H1 (cell line): ENCODE measurements at regions not wholly inside any gene's neighbourhood (a gene's known extent, or its start where the extent isn't known, plus 50 kb on each side); places are given as distances from the start of the nearest gene placed in this dataset.

ENCODE experiments used
- CTCF ChIA-PET: fragments of 300-600 bp; sonication (Branson Sonifier 250); formaldehyde crosslinking; loops from one replicate; lab custom pipeline; 2021; ENCODE audit not compliant: partially characterized antibody; lab: Charles Lee
- POLR2A ChIA-PET: fragments of 300-600 bp; sonication (Branson Sonifier 250); formaldehyde crosslinking; loops from one replicate; lab custom pipeline; 2021; ENCODE audit warnings: inconsistent platforms; ENCODE audit not compliant: partially characterized antibody; lab: Charles Lee
- DNase-seq, 2 experiments: peaks; one replicate each; pipeline versions ENCODE4 v3.0.0 to v3.0.0-alpha.2; 2010 to 2022; ENCODE audit warnings: low spot score in 2 of 2, low read depth in 1 of 2, mixed read lengths in 1 of 2
- FAIRE-seq: peaks from 2 replicates; lab custom pipeline; 2011; peaks lifted over from hg19 to GRCh38; lab: Jason Lieb, UNC
- H2AFZ ChIP-seq: 2 replicates; pipeline ENCODE4 v1.8.1; 2012; ENCODE audit warnings: low read length, inconsistent platforms
- H2AK5ac ChIP-seq: 2 replicates; pipeline ENCODE4 v1.6.1; 2013; ENCODE audit warnings: low read depth, low read length
- H2BK120ac ChIP-seq: replicated peaks from 2 replicates; pipeline ENCODE3; 2013; ENCODE audit warnings: low read depth, low read length, inconsistent platforms
- H2BK12ac ChIP-seq: 2 replicates; pipeline ENCODE4 v1.6.1; 2013; ENCODE audit warnings: low read depth, low read length
- H2BK15ac ChIP-seq: 2 replicates; pipeline ENCODE4 v1.6.1; 2013; ENCODE audit warnings: low read length
- H2BK20ac ChIP-seq: 2 replicates; pipeline ENCODE4 v1.6.1; 2013; ENCODE audit warnings: low read length
- H2BK5ac ChIP-seq: 2 replicates; pipeline ENCODE4 v1.6.1; 2013; ENCODE audit warnings: low read depth, low read length
- H3K14ac ChIP-seq: 2 replicates; pipeline ENCODE4 v1.6.1; 2013; ENCODE audit warnings: inconsistent platforms; ENCODE audit not compliant: insufficient read length
- H3K18ac ChIP-seq: 2 replicates; pipeline ENCODE4 v1.6.1; 2013; ENCODE audit warnings: low read length; ENCODE audit errors: extremely low read depth
- H3K23ac ChIP-seq: 2 replicates; pipeline ENCODE4 v1.6.1; 2013; ENCODE audit warnings: inconsistent platforms; ENCODE audit not compliant: insufficient read length
- H3K23me2 ChIP-seq: 2 replicates; pipeline ENCODE4 v1.6.1; 2013; ENCODE audit warnings: low read depth, low read length
- H3K27ac ChIP-seq: 2 replicates; pipeline ENCODE4 v1.6.1; 2011; ENCODE audit warnings: low read depth, low read length, inconsistent platforms
- H3K27me3 ChIP-seq, 4 experiments: replicated peaks in 1 of 4; 1 replicate in 1 of 4; 2 replicates in 3 of 4; pipeline versions ENCODE4 v1.6.1 to v1.8.1; 2011 to 2013; ENCODE audit warnings: low read length in 3 of 4, mild to moderate bottlenecking in 3 of 4, inconsistent platforms in 2 of 4, mixed read lengths in 2 of 4, moderate library complexity in 1 of 4; ENCODE audit not compliant: control insufficient read depth in 3 of 4, insufficient read depth in 3 of 4; ENCODE audit errors: extremely low read depth in 1 of 4
- H3K36me3 ChIP-seq, 4 experiments: 2 replicates each; pipeline versions ENCODE4 v1.6.1 to v1.8.1; 2011 to 2013; ENCODE audit warnings: mild to moderate bottlenecking in 4 of 4, low read length in 3 of 4, moderate library complexity in 2 of 4, control low read depth in 1 of 4, inconsistent platforms in 1 of 4; ENCODE audit not compliant: insufficient read depth in 4 of 4, control insufficient read depth in 2 of 4
- H3K4ac ChIP-seq: replicated peaks from 2 replicates; pipeline ENCODE3; 2013; ENCODE audit warnings: low read length, low read depth, mixed read lengths, inconsistent platforms; ENCODE audit not compliant: insufficient read length
- H3K4me1 ChIP-seq, 4 experiments: replicated peaks in 1 of 4; 1 replicate in 1 of 4; 2 replicates in 3 of 4; pipeline versions ENCODE4 v1.6.1 to v1.8.1; 2011 to 2013; ENCODE audit warnings: low read length in 3 of 4, inconsistent platforms in 2 of 4, mixed read lengths in 1 of 4; ENCODE audit not compliant: insufficient read depth in 4 of 4, control insufficient read depth in 3 of 4
- H3K4me2 ChIP-seq, 2 experiments: 2 replicates each; pipeline versions ENCODE4 v1.6.1 to v1.8.1; 2011 to 2013; ENCODE audit warnings: low read depth in 2 of 2, low read length in 2 of 2, control low read depth in 1 of 2, inconsistent platforms in 1 of 2, mild to moderate bottlenecking in 1 of 2; ENCODE audit not compliant: insufficient read depth in 1 of 2
- H3K4me3 ChIP-seq, 4 experiments: fragments of 200-600, 300-600 bp in 1 of 4; sonication (generic), shearing (Covaris generic), sonication (Bioruptor Twin) in 1 of 4; 2 replicates each; pipeline versions ENCODE4 v1.5.1 to v1.8.1; 2011 to 2016; ENCODE audit warnings: low read length in 4 of 4, low read depth in 3 of 4, control low read depth in 2 of 4, inconsistent platforms in 2 of 4, mild to moderate bottlenecking in 2 of 4, mixed read lengths in 1 of 4, moderate library complexity in 1 of 4; ENCODE audit not compliant: insufficient read depth in 2 of 4; ENCODE audit errors: extremely low read depth in 1 of 4
- H3K56ac ChIP-seq: replicated peaks from 2 replicates; pipeline ENCODE3; 2013; ENCODE audit warnings: low read depth, mild to moderate bottlenecking, mixed read lengths, low read length, inconsistent platforms; ENCODE audit not compliant: insufficient read length
- H3K79me1 ChIP-seq: 2 replicates; pipeline ENCODE4 v1.6.1; 2013; ENCODE audit warnings: low read depth, low read length, control low read depth
- H3K79me2 ChIP-seq, 2 experiments: 2 replicates each; pipeline versions ENCODE4 v1.6.1 to v1.8.1; 2012 to 2013; ENCODE audit warnings: low read length in 2 of 2, mild to moderate bottlenecking in 2 of 2, inconsistent platforms in 1 of 2; ENCODE audit not compliant: insufficient read depth in 2 of 2, control insufficient read depth in 1 of 2
- H3K9ac ChIP-seq, 4 experiments: replicated peaks in 1 of 4; 1 replicate in 1 of 4; 2 replicates in 3 of 4; pipeline versions ENCODE4 v1.6.1 to v1.8.1; 2011 to 2013; ENCODE audit warnings: low read depth in 3 of 4, low read length in 3 of 4, control low read depth in 2 of 4, mild to moderate bottlenecking in 2 of 4, moderate library complexity in 2 of 4, inconsistent platforms in 1 of 4; ENCODE audit errors: extremely low read depth in 1 of 4
- H3K9me3 ChIP-seq, 2 experiments: 2 replicates each; pipeline versions ENCODE4 v1.6.1 to v1.8.1; 2012 to 2013; ENCODE audit warnings: mild to moderate bottlenecking in 2 of 2, moderate library complexity in 2 of 2, control low read depth in 1 of 2, inconsistent platforms in 1 of 2, low read depth in 1 of 2, low read length in 1 of 2, mixed read lengths in 1 of 2; ENCODE audit not compliant: insufficient read depth in 2 of 2
- H4K20me1 ChIP-seq, 2 experiments: replicated peaks in 1 of 2; 2 replicates each; pipeline versions ENCODE3 to v1.8.1; 2011 to 2013; ENCODE audit warnings: inconsistent platforms in 2 of 2, low read length in 2 of 2, mild to moderate bottlenecking in 1 of 2; ENCODE audit not compliant: insufficient read depth in 2 of 2, control insufficient read depth in 1 of 2
- H4K5ac ChIP-seq: 2 replicates; pipeline ENCODE4 v1.6.1; 2013; ENCODE audit warnings: low read length, low read depth, mixed read lengths, inconsistent platforms; ENCODE audit not compliant: insufficient read length
- H4K8ac ChIP-seq: 2 replicates; pipeline ENCODE4 v1.8.0; 2013; ENCODE audit warnings: mild to moderate bottlenecking, moderate library complexity, low read length, inconsistent platforms; ENCODE audit not compliant: insufficient read depth; ENCODE audit errors: extremely low read depth
- H4K91ac ChIP-seq: replicated peaks from 2 replicates; pipeline ENCODE3; 2013; ENCODE audit warnings: low read length, mixed read lengths, inconsistent platforms; ENCODE audit not compliant: insufficient read length
- ASH2L ChIP-seq: fragments of 200-600, 300-600 bp; sonication (generic); IDR thresholded peaks from one replicate; pipeline ENCODE4 v1.7.1; 2017; ENCODE audit warnings: low read length
- ATF2 ChIP-seq: IDR thresholded peaks from 2 replicates; pipeline ENCODE4 v1.6.1; 2012; ENCODE audit warnings: low read length, inconsistent platforms
- BACH1 ChIP-seq: IDR thresholded peaks from 2 replicates; pipeline ENCODE4 v1.6.1; 2012; ENCODE audit warnings: low read length, improper control_type of control experiment
- CBX5 ChIP-seq: fragments of 300-800, 300-1000 bp; sonication (generic); IDR thresholded peaks from 2 replicates; pipeline ENCODE4 v1.7.1; 2016; ENCODE audit warnings: antibody characterized with exemption, low read length, low read depth
- CHD2 ChIP-seq: IDR thresholded peaks from 2 replicates; pipeline ENCODE4 v1.6.1; 2012; ENCODE audit warnings: low read length, improper control_type of control experiment
- GTF2F1 ChIP-seq: IDR thresholded peaks from 2 replicates; pipeline ENCODE4 v1.6.1; 2012; ENCODE audit warnings: low read depth, low read length, improper control_type of control experiment, borderline replicate concordance
- KDM4A ChIP-seq: IDR thresholded peaks from one replicate; pipeline ENCODE4 v1.7.1; 2012; ENCODE audit warnings: low read depth, mild to moderate bottlenecking, moderate library complexity, low read length, inconsistent platforms; ENCODE audit not compliant: severe bottlenecking
- PHF8 ChIP-seq: fragments of 200-600 bp; sonication (generic); conservative IDR thresholded peaks from 2 replicates; pipeline ENCODE4 v1.7.1; 2012; ENCODE audit warnings: low read depth, mild to moderate bottlenecking, inconsistent platforms, low read length, moderate library complexity
- RAD21 ChIP-seq, 2 experiments: IDR thresholded peaks in 1 of 2; conservative IDR thresholded peaks in 1 of 2; 2 replicates each; pipeline ENCODE4 v1.6.1; 2011; ENCODE audit warnings: low read depth in 2 of 2, low read length in 2 of 2, improper control_type of control experiment in 1 of 2, inconsistent platforms in 1 of 2, mild to moderate bottlenecking in 1 of 2, moderate library complexity in 1 of 2
- RNF2 ChIP-seq: fragments of 200-900, 300-1000 bp; sonication (generic); IDR thresholded peaks from 2 replicates; pipeline ENCODE4 v1.7.1; 2016; ENCODE audit warnings: borderline replicate concordance, low read depth, mild to moderate bottlenecking, antibody characterized with exemption, low read length; ENCODE audit not compliant: poor library complexity, severe bottlenecking; ENCODE audit errors: missing control alignments
- SAP30 ChIP-seq: fragments of 300-600 bp; sonication (generic); IDR thresholded peaks from 2 replicates; pipeline ENCODE4 v1.7.1; 2012; ENCODE audit warnings: low read length, moderate library complexity, mild to moderate bottlenecking, inconsistent platforms; ENCODE audit not compliant: insufficient read depth, insufficient replicate concordance
- SIRT6 ChIP-seq: IDR thresholded peaks from one replicate; pipeline ENCODE4 v1.7.1; 2012; ENCODE audit warnings: low read length, inconsistent platforms
- SP2 ChIP-seq: IDR thresholded peaks from 2 replicates; pipeline ENCODE4 v1.6.1; 2012; ENCODE audit warnings: mild to moderate bottlenecking, low read length, inconsistent platforms
- WGBS, 2 experiments: shearing (Covaris generic) in 1 of 2; methylation state at CpG; one replicate each; pipeline versions ENCODE4 v1.1.6 to v1.1.7; 2013 to 2015; ENCODE audit warnings: low lambda C conversion rate in 2 of 2, mixed read lengths in 2 of 2, inconsistent platforms in 1 of 2, low coverage in 1 of 2, missing lambda C conversion rate in 1 of 2; ENCODE audit not compliant: insufficient replicate concordance in 2 of 2, insufficient coverage in 1 of 2, insufficient read length in 1 of 2; ENCODE audit errors: extremely low coverage in 1 of 2, missing lambda C conversion rate in 1 of 2; 5-methylcytosine and 5-hydroxymethylcytosine counted together

GRCh38 chr10:26624006-26624405 lies 73.5 kb upstream of the PDSS1 start:
- Histone ChIP-seq H2BK15ac (no peak overlapping the region), H2BK120ac (no peak overlapping the region), H4K8ac (no peak overlapping the region), H2BK12ac (no peak overlapping the region), H3K79me1 (no peaks in the 10 kb centered on the region), H3K23ac (no peak overlapping the region), H3K27ac (no peak overlapping the region), H4K91ac (no peak overlapping the region), H2BK20ac (no peak overlapping the region), H3K4ac (no peak overlapping the region), H3K14ac (no peak overlapping the region), H2BK5ac (no peak overlapping the region), H3K9me3 (no peaks in the 10 kb centered on the region), H3K9ac (no peak overlapping the region), H3K4me1 (no peaks in the 10 kb centered on the region), H3K18ac (no peak overlapping the region), H3K27me3 (no peaks in the 10 kb centered on the region; a peak in 2 of 7 replicates), H3K36me3 (no peaks in the 10 kb centered on the region), H4K5ac (no peak overlapping the region), H3K79me2 (no peaks in the 10 kb centered on the region), H3K23me2 (no peaks in the 10 kb centered on the region; the same call in 1 of the 2 replicates), H3K4me3 (no peak overlapping the region), H2AFZ (no peak overlapping the region), H2AK5ac (no peak overlapping the region), H3K4me2 (no peak overlapping the region), H4K20me1 (no peaks in the 10 kb centered on the region), H3K56ac (no peak overlapping the region)
- no peak for FAIRE-seq
- DNase-seq: no peak
- POLR2A ChIA-PET: no interaction called here
- CTCF ChIA-PET: interaction anchor here (1.4 kb wide), 1 partner anchor 311 kb away, joined by 3 read pairs; no protein-coding TSS in a partner anchor
- 91% methylated on average over 3 of the region's 3 CpGs; no CpG with 5 or more reads in 1 of the 2 experiments for WGBS, 2 experiments
- TF ChIP-seq PHF8 (no peak), GTF2F1 (no peak), SAP30 (no peak), CBX5 (no peak), ASH2L (no peak), RAD21 (IDR thresholded peaks at IDR 0.05 in 1 of 2, conservative IDR thresholded peaks at IDR 0.05 in 1 of 2; ENCODE audit: low read depth in 2 of 2, low read length in 2 of 2) (no peak), CHD2 (no peak), SIRT6 (no peak), KDM4A (no peak), RNF2 (no peak), SP2 (no peak), BACH1 (no peak), ATF2 (no peak)
